ENCODE measurements at regions not wholly inside any gene's neighbourhood (a gene's known extent, or its start where the extent isn't known, plus 50 kb on each side); places are given as distances from the start of the nearest gene placed in this dataset.
"Not testable (repeated sequence)": the region's sequence is repeated elsewhere in the genome, so short reads cannot be mapped to it uniquely, and the experiment has no call there.

DNA sequence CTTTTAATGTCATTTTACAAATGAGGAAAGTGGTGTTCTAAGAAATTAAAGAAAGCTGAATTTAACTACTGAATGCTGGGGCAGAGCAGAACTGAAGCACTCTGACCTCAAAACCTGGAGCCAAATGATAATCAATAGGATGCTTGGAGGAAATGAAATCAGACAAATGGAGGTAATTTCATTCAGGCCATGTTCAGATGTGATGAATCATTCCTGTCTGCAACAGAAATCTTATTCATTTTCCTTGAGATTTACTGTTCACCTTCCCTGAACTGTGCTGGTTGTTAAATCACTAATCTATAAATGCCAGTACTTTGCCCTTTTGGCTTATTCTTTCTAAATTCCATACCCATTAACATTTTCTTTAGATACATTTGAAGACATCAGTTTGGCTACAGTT lies 85.6 kb upstream of the SNX7 start:
- DNase-seq: no peak

DNA sequence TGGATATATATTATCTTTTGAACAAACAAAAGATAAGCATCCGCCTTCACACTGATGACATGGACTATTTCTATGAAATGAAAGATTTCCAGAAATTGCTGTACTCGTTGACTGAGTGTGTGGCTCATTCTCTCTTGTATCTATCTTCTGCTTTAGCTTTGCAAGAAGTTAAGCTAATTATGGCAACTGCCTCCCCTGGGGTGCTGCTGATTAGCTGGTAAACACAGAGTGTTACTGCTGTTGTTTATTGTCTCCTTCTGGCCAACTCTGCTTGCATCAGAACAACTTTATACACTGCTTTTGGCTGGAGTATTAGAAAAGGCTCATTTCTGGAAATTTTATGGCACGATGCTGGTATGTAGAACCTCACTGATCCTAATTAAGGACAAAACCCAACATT lies 95.6 kb upstream of the SNX7 start:
- no peak for DNase-seq

DNA sequence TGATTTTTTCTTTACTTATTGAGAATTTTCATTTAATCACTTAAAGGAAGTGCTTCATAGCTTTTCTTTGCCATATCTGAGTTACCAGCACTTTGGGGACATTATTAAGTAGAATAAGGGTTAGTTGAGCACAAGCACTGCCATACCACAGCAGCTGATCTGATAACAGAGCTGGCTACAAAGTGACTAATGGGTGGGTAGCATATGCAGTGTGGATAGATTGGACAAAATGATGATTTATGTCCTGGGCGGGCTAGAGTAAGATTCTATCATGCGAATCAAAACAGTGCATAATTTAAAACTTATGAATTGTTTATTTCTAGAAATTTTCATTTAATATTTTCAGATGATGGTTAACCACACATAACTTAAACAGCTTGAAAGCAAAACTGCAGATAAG lies 102.2 kb upstream of the SNX7 start:
- DNase-seq: no peak

DNA sequence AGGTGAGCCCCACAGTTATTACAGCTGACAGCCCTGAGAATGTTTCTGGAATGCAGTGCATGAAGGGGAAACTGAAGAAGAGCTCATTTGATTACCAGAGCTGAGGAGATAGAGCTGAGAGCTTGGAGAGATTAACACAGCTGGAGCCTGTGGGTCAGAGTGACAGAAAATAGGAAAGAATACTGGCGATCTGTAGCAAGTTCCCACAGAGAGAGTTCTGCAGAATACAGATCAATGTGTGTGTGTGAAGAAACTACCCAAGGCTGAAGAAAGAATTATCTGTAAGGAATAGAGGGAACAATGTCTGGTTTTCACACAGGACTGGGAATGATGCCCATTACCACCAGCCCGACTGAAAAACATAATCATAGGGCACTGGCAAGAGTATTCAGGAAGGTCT lies 103.6 kb upstream of the SNX7 start:
- no peak for DNase-seq

DNA sequence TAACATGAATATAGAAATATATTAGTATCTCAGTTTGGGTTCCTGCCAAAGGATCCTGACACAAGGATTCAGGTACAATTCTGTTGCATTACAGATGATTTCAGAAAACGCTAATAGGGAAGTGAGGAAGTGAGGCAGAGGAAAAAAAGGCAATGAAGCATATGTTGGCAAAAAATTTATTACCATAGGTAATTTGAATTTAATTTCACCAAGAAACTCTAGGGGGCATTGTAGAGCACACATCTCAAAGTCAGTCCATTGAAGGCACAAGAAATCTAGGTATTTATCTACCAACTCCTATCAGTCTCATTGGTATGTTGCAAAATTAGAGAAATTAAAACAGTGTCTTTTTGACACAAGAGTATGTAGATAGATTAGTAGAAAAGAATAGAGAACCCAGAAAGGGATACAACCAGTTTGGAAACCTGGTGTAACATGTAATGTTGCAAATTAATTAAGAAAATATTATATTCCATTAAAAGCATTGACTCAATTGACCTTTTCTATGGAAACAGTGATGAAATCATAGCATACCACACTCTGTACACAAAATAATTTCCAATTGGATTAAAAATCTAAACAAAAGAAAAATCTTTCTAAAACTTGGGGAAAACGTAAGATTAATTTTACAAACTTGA lies 104.9 kb upstream of the SNX7 start:
- no peak for DNase-seq

DNA sequence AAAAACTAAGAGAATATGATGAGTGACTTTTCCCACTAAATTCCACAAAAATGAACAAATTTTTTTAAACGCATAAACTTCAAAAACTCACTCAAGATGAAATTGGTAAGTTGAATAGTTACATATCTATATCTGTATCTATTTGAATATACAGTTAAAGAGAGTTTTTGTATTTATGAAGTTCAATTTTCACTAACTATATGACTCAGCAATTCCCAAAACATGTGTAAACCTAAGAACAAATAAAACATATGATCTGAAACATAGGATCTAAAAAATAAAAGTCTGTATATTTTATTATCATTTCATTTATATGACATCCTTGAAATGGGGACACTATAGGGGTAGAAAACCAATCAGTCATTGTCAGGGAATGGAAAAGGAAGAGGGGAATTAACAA lies 105.7 kb upstream of the SNX7 start:
- DNase-seq: no peak

DNA sequence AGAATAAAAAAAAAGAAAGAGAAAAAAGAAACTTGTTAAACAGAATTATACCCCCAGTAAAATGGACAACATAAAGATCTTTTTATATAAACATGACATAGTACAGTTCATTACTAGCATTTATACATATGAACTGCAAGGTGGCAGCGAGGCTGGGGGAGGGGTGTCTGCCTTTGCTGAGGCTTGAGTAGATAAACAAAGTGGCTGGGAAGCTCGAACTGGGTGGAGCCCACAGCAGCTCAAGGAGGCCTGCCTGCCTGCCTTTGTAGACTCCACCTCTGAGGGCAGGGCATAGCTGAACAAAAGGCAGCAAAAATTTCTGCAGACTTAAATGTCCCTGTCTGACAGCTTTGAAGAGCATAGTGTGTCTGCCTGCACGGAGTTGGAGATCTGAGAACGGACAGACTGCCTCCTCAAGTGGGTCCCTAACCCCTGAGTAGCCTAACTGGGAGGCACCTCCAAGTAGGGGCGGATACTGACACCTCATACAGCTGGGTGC lies 108.9 kb upstream of the SNX7 start:
- DNase-seq: not testable (repeated sequence)

DNA sequence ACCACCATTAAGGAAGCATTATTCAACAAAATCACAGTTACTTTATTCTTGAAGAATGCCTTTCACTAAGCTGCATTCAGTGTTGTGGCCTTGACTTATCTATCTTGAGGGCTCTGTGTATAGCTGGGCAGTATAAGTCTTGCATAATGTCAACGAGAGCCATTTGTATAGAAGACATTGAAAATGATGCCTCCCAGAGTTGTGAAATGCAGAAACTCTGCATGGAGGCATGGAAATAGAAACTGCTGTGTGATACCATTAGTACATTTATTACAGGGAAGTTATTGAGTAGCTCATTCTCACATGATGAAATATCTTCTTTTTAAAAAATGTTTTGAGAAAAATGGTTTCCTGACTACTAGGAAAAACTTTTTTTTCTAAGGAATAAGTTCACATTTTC lies 111.4 kb upstream of the SNX7 start:
- DNase-seq: no peak

DNA sequence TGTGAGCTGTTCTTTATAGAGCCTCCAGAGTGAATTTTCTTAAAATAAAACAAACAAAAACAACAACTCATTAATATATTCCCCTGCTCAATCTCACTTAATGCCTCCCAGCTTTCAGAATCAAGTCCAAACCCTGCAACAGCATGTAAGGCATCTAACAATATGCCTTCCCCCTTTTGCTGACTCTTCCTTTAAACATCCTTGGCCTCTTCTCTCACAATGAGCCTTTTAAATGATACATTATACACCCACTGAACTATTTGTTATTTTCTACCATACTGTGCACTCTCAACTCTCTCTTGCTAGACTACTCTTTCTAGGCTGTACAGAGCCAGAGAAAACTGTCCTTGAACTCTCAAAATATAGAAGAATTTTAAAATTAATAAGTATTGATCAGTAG lies 115.2 kb upstream of the SNX7 start:
- DNase-seq: no peak

DNA sequence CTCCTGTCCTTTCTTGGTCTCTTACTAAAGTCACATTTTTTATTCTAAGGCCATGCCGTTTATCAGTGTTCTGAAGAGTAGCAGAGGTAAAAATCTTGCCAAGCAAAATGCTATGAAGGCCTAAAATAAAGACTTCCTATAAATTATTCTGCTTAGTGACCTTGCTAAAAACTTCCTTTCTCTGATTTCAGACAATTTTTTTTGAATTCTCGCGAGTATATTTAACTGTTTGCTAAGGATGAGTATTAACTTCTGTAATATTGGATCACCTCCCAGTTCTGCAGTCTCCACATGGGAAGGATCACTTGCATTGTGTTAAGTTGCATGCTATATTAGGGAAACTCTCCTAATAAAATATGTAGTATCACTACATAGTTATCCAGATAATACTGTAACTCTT lies 123.4 kb upstream of the SNX7 start:
- no peak for DNase-seq

DNA sequence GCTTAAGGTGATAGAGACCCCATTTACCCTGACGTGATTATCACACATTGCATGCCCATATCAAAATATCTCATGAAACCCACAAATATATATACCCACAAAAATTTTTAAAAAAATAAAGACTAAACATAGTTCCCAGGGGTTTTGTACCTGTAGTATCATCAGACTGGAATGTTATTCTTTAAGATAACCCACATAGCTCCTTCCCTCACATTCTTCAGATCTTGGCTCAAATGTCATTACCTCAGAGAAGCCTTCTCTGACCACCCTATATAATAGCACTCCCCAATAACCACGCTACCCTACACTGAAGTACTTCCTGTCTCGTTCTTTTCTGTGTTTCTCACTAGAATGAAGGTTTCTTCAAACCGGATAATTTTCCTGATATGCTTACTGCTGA lies 138.3 kb upstream of the SNX7 start:
- no peak for DNase-seq

DNA sequence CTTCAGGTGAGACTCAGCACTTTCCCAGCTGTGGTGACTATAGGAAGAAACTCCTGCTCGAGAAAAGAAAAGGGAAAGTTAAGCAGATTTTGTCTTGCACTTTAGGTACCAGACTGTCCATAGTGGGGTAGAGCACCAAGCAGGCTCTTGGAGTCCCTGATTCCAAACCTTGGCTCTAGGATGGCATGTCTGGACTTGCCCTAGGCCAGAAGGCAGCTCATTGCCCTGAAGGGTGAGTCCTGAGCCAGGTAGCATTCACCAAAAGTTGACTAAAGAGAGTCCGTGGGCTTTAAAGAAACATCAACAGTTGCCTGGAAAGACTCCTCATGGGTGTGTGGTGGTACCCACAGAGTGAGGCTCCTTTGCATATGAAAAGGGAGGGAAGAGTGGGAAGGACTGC lies 145.2 kb upstream of the SNX7 start:
- no peak for DNase-seq

DNA sequence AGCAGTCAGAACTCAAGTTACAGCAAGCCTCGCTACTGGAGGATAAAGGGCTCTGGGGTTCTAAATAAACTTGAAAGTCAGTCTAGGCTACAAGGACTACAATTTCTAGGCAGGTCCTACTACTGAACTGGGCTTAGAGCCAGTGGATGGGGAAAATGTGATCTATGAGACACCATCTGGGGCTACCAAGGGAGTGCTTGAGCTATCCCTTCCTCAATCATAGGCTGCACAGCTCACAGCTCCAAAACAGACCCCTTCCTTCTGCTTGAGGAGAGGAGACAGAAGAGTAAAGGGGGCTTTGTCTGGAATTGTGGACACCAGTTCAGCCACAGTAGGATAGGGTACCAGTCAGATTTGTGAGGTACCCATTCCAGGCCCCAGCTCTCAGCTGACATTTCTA lies 145.8 kb upstream of the SNX7 start:
- no peak for DNase-seq

DNA sequence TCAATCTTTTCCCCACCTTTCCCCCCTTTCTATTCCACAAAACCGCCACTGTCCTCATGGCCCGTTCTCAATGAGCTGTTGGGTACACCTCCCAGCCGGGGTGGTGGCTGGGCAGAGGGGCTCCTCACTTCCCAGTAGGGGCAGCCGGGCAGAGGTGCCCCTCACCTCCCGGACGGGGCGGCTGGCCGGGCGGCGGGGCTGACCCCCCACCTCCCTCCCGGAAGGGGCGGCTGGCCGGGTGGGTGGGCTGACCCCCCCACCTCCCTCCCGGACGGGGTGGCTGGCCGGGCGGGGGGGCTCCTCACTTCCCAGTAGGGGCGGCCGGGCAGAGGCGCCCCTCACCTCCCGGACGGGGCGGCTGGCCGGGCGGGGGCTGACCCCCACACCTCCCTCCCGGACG lies 149.3 kb upstream of the SNX7 start:
- DNase-seq: not testable (repeated sequence)

DNA sequence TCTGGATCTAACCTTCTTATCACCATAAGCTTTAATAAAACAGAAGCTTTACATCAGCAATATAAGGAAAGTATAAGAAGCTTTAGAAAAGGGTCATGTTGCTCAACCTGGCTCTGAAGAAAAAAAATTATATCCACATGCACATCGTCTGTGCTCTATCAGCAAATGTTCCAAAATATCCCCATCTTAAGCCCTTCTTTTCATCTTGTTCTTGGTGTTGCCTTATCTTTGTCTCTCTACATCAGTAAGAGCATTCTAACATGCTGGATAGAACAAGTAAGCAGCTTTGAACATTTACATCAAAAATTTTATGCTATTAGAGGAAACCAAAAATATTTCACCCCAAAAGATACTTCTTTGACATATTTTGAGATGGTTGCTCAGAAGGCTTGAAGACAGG lies 157.8 kb upstream of the SNX7 start:
- DNase-seq: no peak

DNA sequence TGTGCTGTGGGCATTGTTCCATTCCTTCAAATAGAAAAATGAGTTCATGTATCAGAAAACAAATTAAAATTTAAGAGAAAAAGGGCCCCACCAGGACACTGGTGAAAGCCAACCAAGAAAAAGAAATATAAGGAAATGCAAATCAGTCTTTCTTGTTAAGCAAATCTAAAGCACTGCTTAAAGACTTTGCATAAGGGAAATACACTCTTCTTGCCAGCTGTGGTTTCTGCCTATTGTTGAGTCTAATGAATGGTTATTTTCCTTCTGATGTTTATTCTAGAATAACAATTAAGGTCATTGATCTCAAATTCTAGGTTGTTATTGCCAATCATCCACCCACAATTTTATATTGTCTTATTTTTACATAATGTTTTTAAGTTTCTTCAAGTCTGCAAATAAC lies 158.6 kb upstream of the SNX7 start:
- no peak for DNase-seq

DNA sequence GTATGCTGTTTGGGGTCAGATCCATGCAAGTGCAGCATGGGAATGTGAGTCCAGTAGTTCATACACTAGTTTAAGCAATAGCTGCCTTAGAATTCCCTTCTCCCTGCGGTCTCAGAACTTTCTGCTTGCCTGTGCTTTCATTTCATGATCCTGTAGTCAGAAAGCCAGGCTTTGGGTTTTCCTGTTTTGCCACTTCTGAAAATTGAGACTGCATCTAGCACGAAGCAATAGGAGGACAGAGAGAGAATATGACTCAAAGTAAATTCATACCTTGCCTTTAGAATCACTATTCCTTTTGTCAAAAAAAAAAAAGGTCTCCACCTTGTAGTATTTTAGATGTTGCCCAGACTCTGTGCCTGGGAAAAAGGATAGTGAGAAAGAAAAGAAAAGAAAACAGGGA lies 161.2 kb upstream of the SNX7 start:
- no peak for DNase-seq

DNA sequence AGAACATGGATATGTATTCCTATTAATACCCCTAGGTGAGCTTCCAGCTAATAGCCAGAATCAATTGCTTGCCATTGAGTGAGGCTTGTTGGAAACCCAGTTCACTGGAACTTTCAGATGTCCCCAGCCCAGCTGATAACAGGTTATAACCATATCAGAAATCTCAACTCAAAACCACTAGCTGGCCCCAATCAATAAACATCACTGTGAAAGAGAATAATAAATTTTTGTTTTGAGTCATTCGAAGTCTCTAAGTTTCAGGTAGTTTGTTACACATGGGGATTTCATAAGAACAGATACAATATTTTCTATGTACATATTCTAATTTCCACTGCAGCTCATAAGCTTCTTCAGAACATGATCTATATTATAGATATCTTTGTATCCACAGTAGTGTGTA lies 162.9 kb upstream of the SNX7 start:
- no peak for DNase-seq

DNA sequence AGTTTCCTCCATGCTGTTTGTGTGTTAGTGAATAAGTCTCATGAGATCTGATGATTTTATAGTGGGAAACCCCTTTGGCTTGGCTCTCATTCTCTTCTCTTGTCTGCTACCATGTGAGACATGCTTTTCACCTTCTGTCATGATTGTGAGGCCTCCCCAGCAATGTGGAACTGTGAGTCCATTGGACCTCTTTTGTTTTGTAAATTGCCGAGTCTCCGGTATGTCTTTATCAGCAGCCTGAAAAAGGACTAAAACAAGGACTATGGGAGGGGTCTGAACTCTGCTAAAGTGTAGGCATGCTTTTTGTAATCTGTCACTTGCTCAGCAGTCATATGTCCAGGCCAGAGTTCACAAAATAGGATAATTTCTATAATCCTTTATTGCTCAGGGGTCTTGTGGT lies 164.0 kb upstream of the SNX7 start:
- no peak for DNase-seq

DNA sequence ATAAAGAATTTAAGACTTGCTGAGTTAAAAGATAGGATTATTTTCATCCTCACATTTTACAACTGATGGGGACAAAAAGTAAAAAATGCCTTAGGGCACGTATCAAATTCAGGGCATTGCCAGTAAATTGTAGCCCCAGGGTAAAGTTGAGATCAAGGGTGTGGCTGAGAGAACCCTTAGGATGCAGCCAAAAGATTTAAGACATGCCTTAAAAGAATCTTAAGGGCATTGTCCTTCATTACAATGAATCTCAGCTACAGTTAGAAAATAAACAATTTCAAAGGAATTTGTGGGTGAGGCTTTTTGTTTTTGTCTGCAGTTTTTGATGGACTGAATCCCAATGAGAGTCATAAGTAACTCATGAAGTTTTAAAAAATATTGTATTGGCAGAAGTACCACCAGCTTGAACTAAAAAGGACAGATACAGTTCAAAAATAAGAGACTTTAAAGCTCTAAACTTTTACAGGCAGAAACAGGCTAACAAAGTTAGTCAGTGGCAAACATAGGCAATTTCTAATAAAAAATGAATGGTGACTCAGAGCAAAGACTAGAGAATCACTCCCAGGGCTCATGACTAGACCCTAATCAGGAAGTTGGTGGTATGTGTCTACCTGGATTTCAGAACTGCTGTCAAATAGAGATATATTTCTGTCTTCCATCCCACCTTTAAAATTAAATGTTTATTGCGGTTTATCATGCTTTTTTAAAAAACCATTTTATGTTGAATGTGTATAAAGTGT lies 165.1 kb upstream of the SNX7 start:
- no peak for DNase-seq

DNA sequence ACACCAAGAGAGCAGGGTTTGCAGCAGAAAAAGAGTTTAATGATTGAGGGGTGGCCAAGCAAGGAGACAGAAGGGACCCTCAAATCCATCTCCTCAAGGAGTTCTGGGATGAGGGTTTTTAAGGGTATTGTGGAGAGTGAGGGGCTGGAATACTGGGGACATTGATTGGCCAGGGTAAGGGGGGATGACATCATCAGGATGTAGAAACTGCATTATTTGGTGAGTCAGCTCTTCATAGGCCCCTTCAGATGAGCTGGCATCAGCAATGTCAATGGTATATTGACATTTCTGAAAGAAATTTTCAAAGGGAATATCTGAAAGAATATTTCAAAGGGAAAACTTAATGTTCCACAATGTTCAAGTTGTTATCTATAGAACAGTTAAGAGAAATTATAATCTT lies 168.1 kb upstream of the SNX7 start:
- no peak for DNase-seq

DNA sequence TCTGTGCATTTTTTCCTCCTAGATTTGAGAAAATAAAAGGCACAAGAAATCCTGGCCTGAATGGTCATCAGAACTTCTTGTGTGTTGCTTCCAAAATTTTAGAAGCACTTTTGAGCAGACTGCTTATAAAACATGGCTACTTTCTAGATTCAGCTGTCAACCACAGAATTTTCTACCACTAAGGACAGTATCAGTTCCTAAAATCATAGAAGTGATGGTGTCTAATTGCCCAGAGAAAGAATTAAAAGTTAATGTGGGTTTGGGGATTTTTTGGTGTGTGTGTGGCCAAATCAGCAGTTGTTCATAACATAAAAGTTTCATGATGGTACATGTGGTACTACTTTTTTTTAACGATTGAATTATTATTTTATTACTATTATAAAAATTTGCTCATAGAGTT lies 171.4 kb upstream of the SNX7 start:
- DNase-seq: no peak

DNA sequence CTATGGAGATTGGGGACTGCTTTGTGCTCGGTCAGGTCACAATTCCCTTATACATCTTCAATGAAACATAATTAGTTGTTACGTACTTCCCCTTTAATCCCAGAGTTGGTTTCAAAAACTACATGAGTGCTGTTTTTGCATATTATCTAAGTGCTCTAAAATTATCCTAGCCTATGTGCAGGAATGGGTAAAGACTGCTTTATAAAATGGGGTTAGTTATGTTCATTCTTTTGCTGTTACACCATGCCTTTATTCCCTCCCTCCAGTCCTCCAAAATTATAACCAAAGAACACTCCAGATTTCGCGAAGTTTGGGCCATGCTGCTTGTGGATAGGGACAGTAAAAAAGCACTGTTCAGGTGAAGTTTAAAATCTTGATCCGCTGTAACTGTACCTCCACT lies 173.9 kb upstream of the SNX7 start:
- DNase-seq: no peak

DNA sequence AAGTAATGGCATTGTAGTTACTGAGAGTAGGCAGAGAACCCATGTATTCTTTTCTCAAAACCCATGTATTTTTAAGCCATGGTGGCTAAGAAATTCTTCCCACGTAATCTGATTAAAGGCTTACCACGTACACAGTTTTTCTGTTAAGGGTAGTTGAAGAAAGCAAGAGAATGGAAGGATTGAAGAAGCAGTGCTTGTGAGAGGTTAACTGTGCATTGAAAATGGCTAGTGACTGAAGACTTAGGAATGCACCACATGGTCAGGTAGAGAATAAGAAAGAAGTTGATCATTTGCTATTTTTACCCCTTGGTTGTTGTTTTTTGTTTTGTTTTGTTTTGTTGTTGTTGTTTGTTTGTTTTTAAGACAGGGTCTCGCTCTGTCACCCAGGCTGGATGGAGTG lies 178.9 kb upstream of the SNX7 start:
- no peak for DNase-seq

DNA sequence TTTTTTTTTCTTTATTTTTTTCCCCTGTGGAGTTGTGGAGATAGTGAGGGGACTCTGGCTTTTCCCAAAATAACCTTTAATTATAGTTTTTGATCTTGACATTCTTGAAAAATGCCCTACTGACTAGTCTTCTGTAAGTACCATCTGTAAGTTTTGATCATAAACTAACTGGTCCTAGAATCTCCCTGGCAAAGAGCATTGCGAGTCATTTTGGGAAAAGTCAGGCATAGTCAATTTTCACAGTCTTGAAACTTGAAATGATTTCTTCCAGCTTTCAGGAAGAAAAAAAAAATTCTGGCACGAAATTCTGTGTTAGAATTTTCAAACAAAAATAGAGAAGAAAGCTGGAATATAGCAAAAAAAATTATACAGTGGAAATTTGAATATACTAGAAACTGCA lies 181.2 kb upstream of the SNX7 start:
- no peak for DNase-seq

Measured in DMS79 treated with DMSO at 0.1 percent for 48 hours (cell line).